ENCODE measurements at regions not wholly inside any gene's neighbourhood (a gene's known extent, or its start where the extent isn't known, plus 50 kb on each side); places are given as distances from the start of the nearest gene placed in this dataset.
"Not testable (repeated sequence)": the region's sequence is repeated elsewhere in the genome, so short reads cannot be mapped to it uniquely, and the experiment has no call there.

DNA sequence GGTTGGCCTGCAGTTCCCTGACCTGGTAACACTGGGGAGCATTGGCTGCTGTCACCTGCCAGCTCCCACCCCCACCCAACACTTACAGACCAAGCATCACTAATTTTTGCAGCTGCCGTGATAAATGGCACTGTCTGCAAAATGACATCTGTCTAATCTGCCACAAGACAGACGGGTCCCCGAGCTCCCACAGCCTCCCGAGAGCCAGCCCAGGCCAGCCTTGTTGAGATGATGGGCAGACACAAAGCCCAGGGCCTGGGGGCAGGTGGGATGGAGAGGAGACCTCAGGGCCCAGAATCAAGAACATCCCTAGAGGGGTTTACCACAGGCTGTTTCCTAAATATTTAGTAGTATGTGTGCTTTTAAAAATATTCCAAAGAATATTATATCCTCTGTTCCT, 203.4 kb downstream of the TBC1D2B start:
- DNase-seq (ENCODE audit: low read depth) = no peak
- no peak overlapping the region for H3K4me3 ChIP-seq (ENCODE audit: low read depth, low read length)
- TF ChIP-seq, protein P1, sequence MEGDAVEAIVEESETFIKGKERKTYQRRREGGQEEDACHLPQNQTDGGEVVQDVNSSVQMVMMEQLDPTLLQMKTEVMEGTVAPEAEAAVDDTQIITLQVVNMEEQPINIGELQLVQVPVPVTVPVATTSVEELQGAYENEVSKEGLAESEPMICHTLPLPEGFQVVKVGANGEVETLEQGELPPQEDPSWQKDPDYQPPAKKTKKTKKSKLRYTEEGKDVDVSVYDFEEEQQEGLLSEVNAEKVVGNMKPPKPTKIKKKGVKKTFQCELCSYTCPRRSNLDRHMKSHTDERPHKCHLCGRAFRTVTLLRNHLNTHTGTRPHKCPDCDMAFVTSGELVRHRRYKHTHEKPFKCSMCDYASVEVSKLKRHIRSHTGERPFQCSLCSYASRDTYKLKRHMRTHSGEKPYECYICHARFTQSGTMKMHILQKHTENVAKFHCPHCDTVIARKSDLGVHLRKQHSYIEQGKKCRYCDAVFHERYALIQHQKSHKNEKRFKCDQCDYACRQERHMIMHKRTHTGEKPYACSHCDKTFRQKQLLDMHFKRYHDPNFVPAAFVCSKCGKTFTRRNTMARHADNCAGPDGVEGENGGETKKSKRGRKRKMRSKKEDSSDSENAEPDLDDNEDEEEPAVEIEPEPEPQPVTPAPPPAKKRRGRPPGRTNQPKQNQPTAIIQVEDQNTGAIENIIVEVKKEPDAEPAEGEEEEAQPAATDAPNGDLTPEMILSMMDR (IDR thresholded peaks at IDR 0.05; ENCODE audit: insufficient read depth, low read depth, low read length, missing control alignments) = no peak

DNA sequence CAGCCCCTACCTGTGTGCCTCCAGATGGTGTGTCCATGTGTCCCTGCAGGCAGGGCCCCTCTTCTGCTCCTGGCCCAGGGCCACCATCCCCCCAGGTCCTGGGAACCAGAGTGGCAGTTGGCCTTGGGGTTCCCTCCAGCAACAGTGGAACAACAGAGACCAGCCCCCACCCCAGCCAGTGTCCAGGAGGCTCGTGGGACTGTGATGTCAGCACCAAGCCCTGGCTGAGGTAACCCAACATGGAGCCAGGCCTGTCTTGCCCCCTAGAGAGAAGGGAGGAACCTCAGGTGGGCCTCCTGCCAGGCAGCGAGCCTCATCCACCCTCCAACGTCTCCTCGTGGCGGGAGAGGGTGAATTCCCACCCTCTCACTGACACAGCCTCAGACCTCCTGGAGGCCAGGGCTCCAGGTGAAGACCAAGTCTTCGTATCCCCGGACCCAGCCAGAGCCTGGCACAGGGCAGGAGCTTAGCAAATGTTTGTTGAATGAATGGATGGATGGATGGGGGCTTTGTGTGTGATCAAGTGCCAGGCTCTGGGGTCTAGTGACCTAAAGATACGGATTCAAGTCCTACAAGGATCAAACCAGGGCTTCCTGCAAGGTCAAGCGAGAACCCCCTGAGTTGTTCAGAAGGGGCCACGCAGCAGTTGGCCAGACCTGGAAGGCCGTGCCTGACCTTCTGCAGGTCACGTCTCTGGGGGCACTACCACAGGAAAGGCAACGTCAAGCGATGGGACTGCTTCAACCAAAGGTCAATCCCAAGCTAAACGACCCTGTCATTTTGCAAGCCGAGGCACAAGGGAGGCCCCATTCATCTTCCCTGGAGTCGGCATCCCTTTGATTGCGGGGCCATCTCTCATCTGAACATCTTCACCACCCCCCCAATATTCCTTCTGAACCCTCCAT, 204.7 kb downstream of the TBC1D2B start:
- not testable (repeated sequence) for H3K4me3 ChIP-seq (ENCODE audit: low read depth, low read length); DNase-seq (ENCODE audit: low read depth)

DNA sequence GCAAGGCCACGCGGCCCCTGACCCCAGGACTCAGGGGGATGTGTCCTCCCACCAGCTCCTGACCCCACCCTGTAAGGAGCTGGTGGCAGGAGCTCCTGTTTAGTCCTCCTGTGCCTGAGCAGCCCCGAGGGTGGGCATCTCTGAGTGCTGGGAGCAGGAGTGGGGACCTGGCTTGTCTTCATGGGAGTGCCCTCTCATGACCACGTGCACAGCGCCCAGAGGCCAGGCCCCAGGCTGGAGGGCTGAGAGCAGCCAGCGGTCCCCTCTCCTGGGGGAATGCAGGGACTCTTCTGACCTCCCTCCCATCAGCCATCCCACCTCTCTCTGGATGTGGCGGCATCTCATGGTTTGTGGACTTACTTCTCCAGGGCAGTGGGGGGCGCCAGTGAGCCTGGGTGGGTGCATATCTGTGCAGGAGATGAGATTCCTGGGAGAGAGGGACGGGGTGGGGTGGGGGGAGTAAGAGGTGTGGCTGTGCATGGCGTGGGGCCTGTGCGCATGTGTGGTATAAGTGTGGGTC, 205.6 kb downstream of the TBC1D2B start:
- no peak for DNase-seq (ENCODE audit: low read depth)
- H3K4me3 ChIP-seq (ENCODE audit: low read depth, low read length) = no peak overlapping the region
- TF ChIP-seq, protein P1 (IDR thresholded peaks at IDR 0.05; ENCODE audit: insufficient read depth, low read depth, low read length, missing control alignments) = peak; percentile 10

DNA sequence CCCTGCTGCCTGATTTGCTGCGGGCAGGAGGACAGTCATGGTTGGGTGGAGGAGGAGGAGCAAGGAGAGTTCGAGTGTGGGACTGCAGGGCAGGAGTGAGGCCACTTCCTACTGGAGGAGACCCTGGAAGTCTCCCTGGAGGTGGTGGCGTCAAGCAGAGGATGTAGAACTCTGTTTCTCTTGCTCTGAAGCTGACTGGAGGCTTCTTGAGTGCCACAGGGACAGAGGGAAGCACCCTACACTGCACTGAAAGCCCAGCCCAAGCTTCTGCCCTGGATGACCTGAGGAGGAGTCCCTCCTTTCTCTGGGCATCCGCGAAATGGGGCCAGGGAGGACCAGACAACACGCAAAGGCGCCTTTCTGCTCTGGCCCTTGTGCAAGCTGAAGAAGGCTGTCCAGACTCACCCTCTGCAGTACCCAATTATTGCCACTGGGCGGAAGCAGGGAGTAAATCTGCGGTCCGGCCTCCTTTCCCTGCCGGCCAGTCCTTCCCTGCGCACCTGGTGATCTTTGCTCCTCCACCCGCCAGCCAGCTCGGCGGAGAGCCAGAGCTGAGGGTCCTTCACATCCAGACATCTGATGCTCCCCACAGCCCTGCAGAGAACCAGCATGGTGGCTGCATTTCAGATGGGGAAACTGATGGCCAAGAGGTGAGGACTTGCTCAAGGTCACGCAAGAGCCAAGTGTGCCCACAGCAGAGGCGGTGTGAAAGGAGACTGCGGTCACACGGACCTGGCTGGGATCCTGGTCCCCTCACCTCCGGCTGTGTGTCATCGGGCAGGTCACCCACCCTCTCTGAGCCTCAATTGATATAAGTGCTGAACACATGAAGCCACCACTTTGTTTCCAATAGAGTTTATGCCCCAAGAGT, 207.1 kb downstream of the TBC1D2B start:
- TF ChIP-seq, protein P1 (IDR thresholded peaks at IDR 0.05; ENCODE audit: insufficient read depth, low read depth, low read length, missing control alignments) = peak; percentile 85
- DNase-seq (ENCODE audit: low read depth) = peak; percentile 65

DNA sequence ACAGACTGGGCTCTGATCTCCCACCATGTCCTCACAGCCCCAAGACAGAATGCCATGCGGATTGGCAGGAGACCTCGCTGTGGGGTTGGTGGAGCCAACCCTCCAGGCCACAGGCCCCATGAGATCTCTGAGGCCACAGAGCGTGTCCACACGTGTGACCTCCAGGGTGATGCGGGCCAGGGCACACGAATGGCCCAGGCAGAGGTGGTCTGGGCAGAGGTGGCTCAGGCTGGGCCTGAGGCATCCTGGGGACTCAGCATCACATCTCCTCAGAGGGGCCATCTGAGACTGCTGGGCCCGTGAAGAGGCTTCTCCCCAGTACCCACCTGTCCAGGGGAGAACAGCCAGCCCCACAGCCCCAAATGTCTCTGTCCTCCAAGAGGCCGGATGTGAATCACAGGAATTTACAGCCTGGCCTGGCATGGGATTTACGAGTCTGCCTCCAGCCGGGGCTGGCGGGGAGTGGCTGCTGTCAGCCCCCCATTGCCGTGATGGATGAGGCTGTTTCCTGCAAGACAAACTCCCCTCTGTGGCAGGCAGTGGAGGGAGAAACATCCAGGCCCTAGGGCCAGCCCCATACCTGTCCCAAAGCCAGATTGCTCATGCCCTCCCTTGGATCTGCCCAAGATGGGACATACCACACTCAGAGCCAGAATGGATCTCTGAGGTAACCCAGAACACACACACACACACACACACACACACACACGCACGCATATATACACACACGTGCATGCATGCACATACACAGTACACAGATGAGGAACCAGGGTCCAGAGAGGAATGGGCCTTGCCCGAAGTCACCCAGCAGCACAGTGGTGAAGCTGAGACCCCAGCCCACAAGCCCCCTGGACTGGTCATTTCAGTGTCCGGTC, 208.3 kb downstream of the TBC1D2B start:
- H3K4me3 ChIP-seq (ENCODE audit: low read depth, low read length) = no peak overlapping the region
- TF ChIP-seq, protein P1 (IDR thresholded peaks at IDR 0.05; ENCODE audit: insufficient read depth, low read depth, low read length, missing control alignments) = no peak
- DNase-seq (ENCODE audit: low read depth) = no peak

More for the DNA sequence above, 207.1 kb downstream of the TBC1D2B start:
- no peak overlapping the region for H3K4me3 ChIP-seq (ENCODE audit: low read depth, low read length)

DNA sequence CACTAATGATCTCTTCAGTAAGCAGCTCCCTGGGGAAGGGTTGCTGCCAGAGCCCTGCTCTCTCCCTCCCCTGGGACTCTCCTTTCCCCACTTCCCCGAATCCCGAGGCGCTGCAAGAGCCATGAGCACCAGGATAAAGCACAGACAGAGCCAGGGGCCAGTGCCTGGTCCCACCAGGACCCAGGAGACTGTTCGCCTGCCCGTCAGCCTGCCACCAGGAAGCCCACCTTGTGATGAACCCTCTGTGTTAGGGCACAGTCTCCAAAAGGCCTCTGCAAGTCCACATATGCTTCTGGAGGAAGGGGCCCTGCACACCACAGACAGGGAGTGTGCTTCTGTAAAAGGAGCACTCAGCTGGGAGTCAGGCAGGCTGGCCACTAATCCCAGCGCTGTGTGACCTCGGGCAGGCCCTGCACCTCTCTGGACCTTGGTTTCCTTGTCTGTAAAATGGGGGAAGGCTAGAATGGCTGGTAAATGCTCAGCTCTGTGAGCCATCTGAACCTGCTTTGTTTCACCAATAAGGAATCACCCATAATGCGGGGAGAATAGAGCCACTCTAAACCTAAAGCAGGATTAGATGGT, 209.4 kb downstream of the TBC1D2B start:
- DNase-seq (ENCODE audit: low read depth); H3K4me3 ChIP-seq (ENCODE audit: low read depth, low read length): not testable (repeated sequence)

Measured in GM12865 (cell line).